Ishikawa (cell line): ENCODE measurements at regions not wholly inside any gene's neighbourhood (a gene's known extent, or its start where the extent isn't known, plus 50 kb on each side); places are given as distances from the start of the nearest gene placed in this dataset.

Source experiments
- CEBPB ChIP-seq: IDR thresholded peaks from 2 replicates; pipeline ENCODE4 v1.6.1; 2012
- CREB1 ChIP-seq: IDR thresholded peaks from 2 replicates; pipeline ENCODE4 v1.6.1; 2012; ENCODE audit warnings: low read depth
- EGR1 ChIP-seq: IDR thresholded peaks from 2 replicates; pipeline ENCODE4 v1.6.1; 2012
- EP300 ChIP-seq: IDR thresholded peaks from 2 replicates; pipeline ENCODE4 v1.6.1; 2012; ENCODE audit warnings: borderline replicate concordance
- FOXM1 ChIP-seq: IDR thresholded peaks from 2 replicates; pipeline ENCODE4 v1.6.1; 2012; ENCODE audit warnings: low read depth, borderline replicate concordance
- NFIC ChIP-seq: IDR thresholded peaks from 2 replicates; pipeline ENCODE4 v1.6.1; 2012
- RAD21 ChIP-seq: IDR thresholded peaks from 2 replicates; pipeline ENCODE4 v1.6.1; 2012; ENCODE audit warnings: low read depth
- REST ChIP-seq: IDR thresholded peaks from 2 replicates; pipeline ENCODE4 v1.6.1; 2012; ENCODE audit warnings: low read depth, mild to moderate bottlenecking
- TAF1 ChIP-seq: IDR thresholded peaks from 2 replicates; pipeline ENCODE4 v1.6.1; 2012; ENCODE audit warnings: low read depth, mild to moderate bottlenecking
- TCF12 ChIP-seq: IDR thresholded peaks from 2 replicates; pipeline ENCODE4 v1.6.1; 2012; ENCODE audit warnings: low read depth
- TEAD4 ChIP-seq: IDR thresholded peaks from 2 replicates; pipeline ENCODE4 v1.6.1; 2012
- YY1 ChIP-seq: IDR thresholded peaks from 2 replicates; pipeline ENCODE4 v1.6.1; 2012; ENCODE audit warnings: low read depth
- ZBTB7A ChIP-seq: IDR thresholded peaks from 2 replicates; pipeline ENCODE4 v1.6.1; 2012; ENCODE audit warnings: low read depth
- TF ChIP-seq, protein P1 (sequence below): IDR thresholded peaks from 2 replicates; pipeline ENCODE4 v1.6.1; 2012
- TF ChIP-seq, protein P2 (sequence below): IDR thresholded peaks from 2 replicates; pipeline ENCODE4 v1.6.1; 2012

DNA sequence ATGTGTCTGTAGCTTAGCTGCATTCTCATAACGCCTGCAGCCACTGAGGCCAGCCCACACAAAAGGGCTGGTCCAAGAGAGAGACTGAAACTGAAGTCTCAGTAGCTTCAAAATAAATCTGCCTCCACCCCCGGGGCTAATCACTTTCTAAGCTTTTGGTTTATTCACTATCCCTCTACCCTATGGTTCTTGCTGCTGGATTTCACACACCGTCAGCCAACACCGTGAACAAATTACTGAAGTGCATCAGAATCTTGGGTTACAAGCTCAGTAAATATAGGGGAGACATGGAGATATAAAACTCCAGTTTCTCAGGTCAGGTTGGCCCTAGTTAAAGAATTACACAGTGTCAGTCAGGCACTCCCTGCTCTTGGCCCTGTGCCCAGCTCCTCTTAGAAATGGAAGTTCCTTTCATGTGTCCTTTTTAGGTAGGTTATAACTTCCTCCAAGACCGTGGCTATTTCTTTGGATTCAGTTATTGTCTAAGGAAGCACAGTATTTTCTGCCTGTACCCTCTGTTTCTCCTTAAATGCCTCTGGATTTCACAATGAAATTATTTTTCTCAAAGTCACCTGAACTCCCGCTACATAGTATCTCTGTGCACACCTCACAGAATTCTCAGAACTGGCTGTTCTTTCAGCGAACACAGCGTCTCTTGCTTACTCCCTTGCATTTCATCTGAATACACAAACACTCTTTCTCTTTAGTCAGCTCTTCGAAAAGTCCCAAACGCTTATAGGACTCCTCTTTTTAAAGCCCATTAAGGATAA lies 112.5 kb downstream of the FAM174A start:
- peak; percentile 33; the same call in 1 of the 2 replicates for TF ChIP-seq CEBPB
- no peak for TF ChIP-seq TAF1
- peak; percentile 63 for TF ChIP-seq FOXM1
- no peak for TF ChIP-seq CREB1
- peak; percentile 94 for TF ChIP-seq NFIC
- TF ChIP-seq, protein P1, sequence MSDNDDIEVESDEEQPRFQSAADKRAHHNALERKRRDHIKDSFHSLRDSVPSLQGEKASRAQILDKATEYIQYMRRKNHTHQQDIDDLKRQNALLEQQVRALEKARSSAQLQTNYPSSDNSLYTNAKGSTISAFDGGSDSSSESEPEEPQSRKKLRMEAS: no peak
- TF ChIP-seq TCF12: peak; percentile 84
- TF ChIP-seq EGR1: no peak
- TF ChIP-seq RAD21: no peak
- no peak for TF ChIP-seq ZBTB7A
- TF ChIP-seq EP300: peak; percentile 81; the same call in 1 of the 2 replicates
- TF ChIP-seq, protein P2, sequence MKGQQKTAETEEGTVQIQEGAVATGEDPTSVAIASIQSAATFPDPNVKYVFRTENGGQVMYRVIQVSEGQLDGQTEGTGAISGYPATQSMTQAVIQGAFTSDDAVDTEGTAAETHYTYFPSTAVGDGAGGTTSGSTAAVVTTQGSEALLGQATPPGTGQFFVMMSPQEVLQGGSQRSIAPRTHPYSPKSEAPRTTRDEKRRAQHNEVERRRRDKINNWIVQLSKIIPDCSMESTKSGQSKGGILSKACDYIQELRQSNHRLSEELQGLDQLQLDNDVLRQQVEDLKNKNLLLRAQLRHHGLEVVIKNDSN: no peak
- peak; percentile 37; the same call in 1 of the 2 replicates for TF ChIP-seq TEAD4
- no peak for TF ChIP-seq REST
- no peak for TF ChIP-seq YY1

- no peak for TF ChIP-seq TEAD4
- TF ChIP-seq TAF1: no peak
- TF ChIP-seq CEBPB: no peak
- no peak for TF ChIP-seq EP300
- no peak for TF ChIP-seq YY1
- no peak for TF ChIP-seq CREB1
- TF ChIP-seq, protein P2: no peak
- TF ChIP-seq FOXM1: no peak
- no peak for TF ChIP-seq RAD21
- TF ChIP-seq ZBTB7A: no peak
- TF ChIP-seq, protein P1: no peak
Measured at GRCh38 chr5:100654895-100655294, 119.7 kb downstream of the FAM174A start.

- no peak for TF ChIP-seq EP300
Measured at GRCh38 chr5:100659080-100659795, 124.1 kb downstream of the FAM174A start.

DNA sequence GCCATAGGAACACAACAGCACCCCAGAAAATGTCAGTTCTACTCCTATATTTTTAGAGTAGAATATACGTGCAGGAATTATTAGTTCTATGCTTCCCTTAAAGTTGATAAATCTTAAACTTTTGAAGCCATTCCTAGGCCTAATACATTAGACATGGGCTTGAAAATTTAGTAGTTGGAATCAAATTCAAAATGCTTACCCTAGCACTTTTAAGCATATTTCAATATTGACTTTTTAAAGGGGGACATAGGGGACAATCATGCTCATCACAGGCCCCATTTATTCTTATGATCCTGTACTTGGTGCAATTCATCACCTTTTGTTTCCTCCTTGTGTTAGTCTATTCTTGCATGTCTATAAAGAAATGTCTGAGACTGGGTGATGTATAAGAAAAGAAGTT lies 129.0 kb downstream of the FAM174A start:
- no peak for TF ChIP-seq REST

DNA sequence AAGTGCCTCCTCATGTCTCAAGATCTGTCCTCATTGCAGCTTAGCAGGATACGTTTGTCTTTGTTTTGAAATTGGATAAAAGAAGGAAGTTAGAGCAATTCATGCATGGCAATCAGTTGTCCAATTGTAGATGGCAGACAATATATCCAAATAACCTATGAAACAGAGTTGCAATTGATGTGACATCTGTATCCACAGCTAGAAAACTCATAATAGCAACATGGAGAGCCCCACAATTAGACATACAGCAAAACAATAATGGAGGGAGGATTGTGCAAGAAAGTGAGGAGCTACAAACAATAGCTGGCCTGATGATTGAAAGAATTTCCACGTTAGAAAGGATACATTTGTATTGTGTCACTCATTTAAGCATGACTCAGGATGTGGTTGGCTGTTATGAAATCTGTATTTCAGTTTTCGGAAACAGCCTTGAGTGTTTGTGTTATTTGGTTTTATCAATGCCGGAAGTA lies 132.0 kb downstream of the FAM174A start:
- TF ChIP-seq CEBPB (no peak), EP300 (no peak), ZBTB7A (no peak), TCF12 (no peak), RAD21 (no peak), YY1 (no peak), NFIC (no peak), CREB1 (no peak), REST (no peak), EGR1 (no peak), TAF1 (no peak), FOXM1 (no peak), TEAD4 (no peak)
- TF ChIP-seq, protein P2: no peak
- TF ChIP-seq, protein P1: no peak
